Spinal cord (tissue), 9 donors: ENCODE measurements at regions not wholly inside any gene's neighbourhood (a gene's known extent, or its start where the extent isn't known, plus 50 kb on each side); places are given as distances from the start of the nearest gene placed in this dataset.
"Not testable (repeated sequence)": the region's sequence is repeated elsewhere in the genome, so short reads cannot be mapped to it uniquely, and the experiment has no call there.

Experiments used
- DNase-seq, 6 donors: peaks; one replicate each; pipeline versions ENCODE4 v3.0.0 to v3.0.0-alpha.2; 2013 to 2015; ENCODE audit warnings: low spot score in 6 of 6, low read depth in 4 of 6
- H3K27ac ChIP-seq: one replicate; pipeline ENCODE4 v1.5.1; 2013; ENCODE audit warnings: low read depth, low read length, control low read depth
- H3K27me3 ChIP-seq: one replicate; pipeline ENCODE4 v1.6.1; 2013; ENCODE audit warnings: low read length; ENCODE audit not compliant: control insufficient read depth, insufficient read depth
- H3K36me3 ChIP-seq: one replicate; pipeline ENCODE4 v1.6.1; 2013; ENCODE audit warnings: low read length; ENCODE audit not compliant: control insufficient read depth, insufficient read depth
- H3K4me1 ChIP-seq: one replicate; pipeline ENCODE4 v1.6.1; 2013; ENCODE audit warnings: low read length; ENCODE audit not compliant: control insufficient read depth, insufficient read depth
- H3K4me3 ChIP-seq: one replicate; pipeline ENCODE4 v1.5.1; 2013; ENCODE audit warnings: low read depth, low read length, control low read depth
- H3K9me3 ChIP-seq: one replicate; pipeline ENCODE4 v1.6.1; 2013; ENCODE audit warnings: low read length; ENCODE audit not compliant: control insufficient read depth, insufficient read depth
- WGBS: methylation state at CpG from one replicate; pipeline ENCODE4 v1.1.5; 2013; ENCODE audit warnings: missing lambda C conversion rate; ENCODE audit not compliant: insufficient coverage; 5-methylcytosine and 5-hydroxymethylcytosine counted together
- donor health status: healthy.

GRCh38 chr16:46388354-46388753 lies 232.8 kb downstream of the SHCBP1 start:
- 73% methylated on average over 14 of the region's 16 CpGs for WGBS
- DNase-seq, result peak in 1 of 6 donors; percentile 71
- not testable (repeated sequence) for H3K9me3 ChIP-seq, H3K27me3 ChIP-seq, H3K4me1 ChIP-seq, H3K27ac ChIP-seq, H3K4me3 ChIP-seq, H3K36me3 ChIP-seq

- not testable (repeated sequence) for H3K9me3 ChIP-seq, H3K4me1 ChIP-seq, H3K36me3 ChIP-seq, DNase-seq, H3K27me3 ChIP-seq, H3K4me3 ChIP-seq, H3K27ac ChIP-seq
- 64% methylated on average over 13 of the region's 15 CpGs for WGBS
These were observed 233.5 kb downstream of the SHCBP1 start for GRCh38 chr16:46387720-46388119.

- peak in 2 of 6 donors; percentile 2 to 13 for DNase-seq
- H3K27ac ChIP-seq, H3K4me1 ChIP-seq, H3K9me3 ChIP-seq, H3K36me3 ChIP-seq, H3K4me3 ChIP-seq, H3K27me3 ChIP-seq: not testable (repeated sequence)
- 63% methylated on average over 25 of the region's 28 CpGs for WGBS
These were observed 234.2 kb downstream of the SHCBP1 start for GRCh38 chr16:46386805-46387620.

GRCh38 chr16:46386110-46386771 lies 234.9 kb downstream of the SHCBP1 start:
- H3K36me3 ChIP-seq, H3K9me3 ChIP-seq, H3K27me3 ChIP-seq, H3K27ac ChIP-seq, H3K4me1 ChIP-seq, H3K4me3 ChIP-seq: not testable (repeated sequence)
- 66% methylated on average over 16 of the region's 25 CpGs for WGBS
- DNase-seq, result peak in 1 of 6 donors; percentile 82

- not testable (repeated sequence) for H3K4me3 ChIP-seq, H3K36me3 ChIP-seq, H3K27me3 ChIP-seq, H3K4me1 ChIP-seq, H3K27ac ChIP-seq, H3K9me3 ChIP-seq
- DNase-seq, result peak in 2 of 6 donors; percentile 58 to 60
- WGBS, result 67% methylated on average over 28 of the region's 37 CpGs
These were observed 236.7 kb downstream of the SHCBP1 start for GRCh38 chr16:46384285-46385061.

GRCh38 chr16:46383581-46383980 lies 237.6 kb downstream of the SHCBP1 start:
- H3K4me1 ChIP-seq, H3K27ac ChIP-seq, H3K27me3 ChIP-seq, H3K36me3 ChIP-seq, H3K9me3 ChIP-seq, H3K4me3 ChIP-seq: not testable (repeated sequence)
- DNase-seq, result peak in 2 of 6 donors; percentile 6 to 19
- 69% methylated on average over 9 of the region's 16 CpGs for WGBS

- DNase-seq, result peak in 2 of 6 donors; percentile 49 to 64
- H3K4me3 ChIP-seq, H3K27ac ChIP-seq, H3K9me3 ChIP-seq, H3K36me3 ChIP-seq, H3K4me1 ChIP-seq, H3K27me3 ChIP-seq: not testable (repeated sequence)
- WGBS, result 70% methylated on average over 24 of the region's 32 CpGs
These were observed 238.2 kb downstream of the SHCBP1 start for GRCh38 chr16:46382791-46383541.

GRCh38 chr16:46382079-46382478 lies 239.1 kb downstream of the SHCBP1 start:
- not testable (repeated sequence) for H3K4me1 ChIP-seq, DNase-seq, H3K27me3 ChIP-seq, H3K4me3 ChIP-seq, H3K27ac ChIP-seq, H3K9me3 ChIP-seq, H3K36me3 ChIP-seq
- WGBS, result 80% methylated on average over 14 of the region's 17 CpGs

GRCh38 chr16:46381344-46381743 lies 239.8 kb downstream of the SHCBP1 start:
- DNase-seq, result peak in 2 of 6 donors; percentile 21 to 22
- H3K9me3 ChIP-seq, H3K4me3 ChIP-seq, H3K27me3 ChIP-seq, H3K36me3 ChIP-seq, H3K4me1 ChIP-seq, H3K27ac ChIP-seq: not testable (repeated sequence)
- WGBS, result 72% methylated on average over 7 of the region's 17 CpGs
